Upper lobe of left lung (tissue), 4 donors: ENCODE measurements at regions not wholly inside any gene's neighbourhood (a gene's known extent, or its start where the extent isn't known, plus 50 kb on each side); places are given as distances from the start of the nearest gene placed in this dataset.

Experiments
- CTCF ChIP-seq, 6 experiments: fragments of 450-650 bp in 4 of 6; fragments of 200-600 bp in 2 of 6; sonication (generic) in 2 of 6; IDR thresholded peaks; one replicate each; pipeline ENCODE4 v1.5.1; 2016 to 2019; ENCODE audit warnings: antibody characterized with exemption in 6 of 6
- EP300 ChIP-seq, 4 donors: sonication (generic); formaldehyde crosslinking; IDR thresholded peaks; one replicate each; pipeline ENCODE4 v1.5.1; 2017; ENCODE audit warnings: antibody characterized with exemption in 4 of 4, control low read depth in 2 of 4
- POLR2A ChIP-seq, 4 donors: fragments of 450-650 bp; IDR thresholded peaks; one replicate each; pipeline ENCODE4 v1.5.1; 2016 to 2017; ENCODE audit warnings: antibody characterized with exemption in 4 of 4, mild to moderate bottlenecking in 2 of 4
- POLR2AphosphoS5 ChIP-seq, 2 donors: sonication (generic); formaldehyde crosslinking; IDR thresholded peaks; one replicate each; pipeline ENCODE4 v1.5.1; 2017; ENCODE audit warnings: antibody characterized with exemption in 2 of 2

DNA sequence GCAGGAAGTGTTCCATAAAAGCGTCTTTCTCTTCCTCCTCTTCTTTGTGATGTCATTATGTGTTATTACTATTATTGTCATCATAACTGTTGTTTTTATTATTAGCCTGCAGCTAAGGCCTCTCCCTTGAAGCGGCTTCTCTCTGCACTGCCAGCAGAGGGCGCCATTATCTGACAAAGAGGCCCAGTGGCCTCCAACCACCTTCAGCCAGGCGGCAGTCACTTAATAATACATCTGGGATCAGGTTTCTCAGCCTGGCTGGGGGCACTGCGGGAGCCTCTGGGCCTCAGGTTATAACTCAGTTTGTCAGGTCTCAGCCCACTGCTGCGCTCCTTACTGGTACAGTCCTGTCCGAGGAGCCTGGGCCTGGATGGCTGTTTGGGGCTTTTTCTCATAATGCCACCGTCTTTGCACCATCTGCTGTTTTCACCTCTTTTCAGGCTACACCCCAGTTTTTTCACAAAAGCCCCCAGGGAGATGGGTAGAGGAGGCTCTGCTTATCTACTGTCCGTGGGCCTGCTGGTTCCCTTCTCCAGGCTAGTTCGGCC is 281.9 kb downstream of the NSG2 start:
- TF ChIP-seq POLR2A (IDR thresholded peaks at IDR 0.05): no peak
- TF ChIP-seq CTCF (IDR thresholded peaks at IDR 0.05): peak; percentile 18 to 58 (median 42)
- no peak for TF ChIP-seq POLR2AphosphoS5 (IDR thresholded peaks at IDR 0.05)
- no peak for TF ChIP-seq EP300 (IDR thresholded peaks at IDR 0.05)
